ENCODE measurements at regions not wholly inside any gene's neighbourhood (a gene's known extent, or its start where the extent isn't known, plus 50 kb on each side); places are given as distances from the start of the nearest gene placed in this dataset.

GRCh38 chr11:19628018-19628417, 84.6 kb upstream of the NAV2 start:
- CTCF ChIA-PET: no interaction called here
- H3K4me3 ChIP-seq (ENCODE audit: low read depth in 2 of 2, low read length in 2 of 2): no peak overlapping the region
- H3K27me3 ChIP-seq (ENCODE audit: control insufficient read depth, insufficient read depth, low read length): no peaks in the 10 kb centered on the region
- no peak overlapping the region for H3K27ac ChIP-seq (ENCODE audit: low read length)
- POLR2A ChIA-PET: no interaction called here
- TF ChIP-seq SIN3A (IDR thresholded peaks at IDR 0.05; ENCODE audit: borderline replicate concordance, insufficient read depth, low read depth, low read length) (no peak), POLR2AphosphoS5 (IDR thresholded peaks at IDR 0.05; ENCODE audit: low read depth, low read length) (no peak)
- TF ChIP-seq, protein P1, sequence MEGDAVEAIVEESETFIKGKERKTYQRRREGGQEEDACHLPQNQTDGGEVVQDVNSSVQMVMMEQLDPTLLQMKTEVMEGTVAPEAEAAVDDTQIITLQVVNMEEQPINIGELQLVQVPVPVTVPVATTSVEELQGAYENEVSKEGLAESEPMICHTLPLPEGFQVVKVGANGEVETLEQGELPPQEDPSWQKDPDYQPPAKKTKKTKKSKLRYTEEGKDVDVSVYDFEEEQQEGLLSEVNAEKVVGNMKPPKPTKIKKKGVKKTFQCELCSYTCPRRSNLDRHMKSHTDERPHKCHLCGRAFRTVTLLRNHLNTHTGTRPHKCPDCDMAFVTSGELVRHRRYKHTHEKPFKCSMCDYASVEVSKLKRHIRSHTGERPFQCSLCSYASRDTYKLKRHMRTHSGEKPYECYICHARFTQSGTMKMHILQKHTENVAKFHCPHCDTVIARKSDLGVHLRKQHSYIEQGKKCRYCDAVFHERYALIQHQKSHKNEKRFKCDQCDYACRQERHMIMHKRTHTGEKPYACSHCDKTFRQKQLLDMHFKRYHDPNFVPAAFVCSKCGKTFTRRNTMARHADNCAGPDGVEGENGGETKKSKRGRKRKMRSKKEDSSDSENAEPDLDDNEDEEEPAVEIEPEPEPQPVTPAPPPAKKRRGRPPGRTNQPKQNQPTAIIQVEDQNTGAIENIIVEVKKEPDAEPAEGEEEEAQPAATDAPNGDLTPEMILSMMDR (IDR thresholded peaks at IDR 0.05): no peak
- BruUV-seq (replicated peaks): no TSS peak
- H3K36me3 ChIP-seq (ENCODE audit: control insufficient read depth, insufficient read depth, low read length): no peaks in the 10 kb centered on the region
- H3K9me3 ChIP-seq (ENCODE audit: control insufficient read depth, insufficient read depth, low read depth, low read length): no peaks in the 10 kb centered on the region
- in situ Hi-C loops (cut with HindIII; ENCODE audit: low pct_unique_long_range_greater_than_20kb, low sequenced_read_pairs): no loop called here
- ATAC-seq: no peak
- intact Hi-C loops (cut with micrococcal nuclease; ENCODE audit: unreplicated experiment): no loop called here
- no peak for DNase-seq (ENCODE audit: low read depth, low spot score)
- no peaks in the 10 kb centered on the region for H3K4me1 ChIP-seq (ENCODE audit: control insufficient read depth, insufficient read depth, low read length)

- no peaks in the 10 kb centered on the region for H3K36me3 ChIP-seq (ENCODE audit: control insufficient read depth, insufficient read depth, low read length)
- H3K4me3 ChIP-seq (ENCODE audit: low read depth in 2 of 2, low read length in 2 of 2): no peak overlapping the region
- H3K4me1 ChIP-seq (ENCODE audit: control insufficient read depth, insufficient read depth, low read length): no peaks in the 10 kb centered on the region
- BruUV-seq (replicated peaks): no TSS peak
- TF ChIP-seq, protein P1 (IDR thresholded peaks at IDR 0.05): no peak
- no peak for TF ChIP-seq POLR2AphosphoS5 (IDR thresholded peaks at IDR 0.05; ENCODE audit: low read depth, low read length)
- no peak for TF ChIP-seq SIN3A (IDR thresholded peaks at IDR 0.05; ENCODE audit: borderline replicate concordance, insufficient read depth, low read depth, low read length)
- no peak for TF ChIP-seq TCF7L2 (IDR thresholded peaks at IDR 0.05; ENCODE audit: low read depth, low read length)
- no peak for TF ChIP-seq REST (IDR thresholded peaks at IDR 0.05; ENCODE audit: insufficient read depth in 1 of 2, low read depth in 2 of 2, low read length in 1 of 2)
- H3K9me3 ChIP-seq (ENCODE audit: control insufficient read depth, insufficient read depth, low read depth, low read length): no peaks in the 10 kb centered on the region
- no peaks in the 10 kb centered on the region for H3K27me3 ChIP-seq (ENCODE audit: control insufficient read depth, insufficient read depth, low read length)
- H3K27ac ChIP-seq (ENCODE audit: low read length): no peak overlapping the region
- POLR2A ChIA-PET: interaction anchor here (0.7 kb wide), 1 partner anchor 565 kb away, joined by 4 read pairs; no protein-coding TSS in a partner anchor
- in situ Hi-C loops (cut with HindIII; ENCODE audit: low pct_unique_long_range_greater_than_20kb, low sequenced_read_pairs) (no loop called here), intact Hi-C loops (cut with micrococcal nuclease; ENCODE audit: unreplicated experiment) (no loop called here)
- CTCF ChIA-PET: no interaction called here
- DNase-seq (ENCODE audit: low read depth, low spot score) (no peak), ATAC-seq (no peak)
These were observed 85.1 kb upstream of the NAV2 start for GRCh38 chr11:19627566-19627965.
